B cell (primary cell): ENCODE measurements at regions not wholly inside any gene's neighbourhood (a gene's known extent, or its start where the extent isn't known, plus 50 kb on each side); places are given as distances from the start of the nearest gene placed in this dataset.

ENCODE experiments used
- ATAC-seq: fragments of 200-7000 bp; cut with Tn5 transposase; one replicate; pipeline ENCODE4 v1.10.0; 2021; ENCODE audit warnings: low read depth, mild to moderate bottlenecking, moderate number of reproducible peaks, moderate library complexity
- CTCF ChIA-PET: fragments of 350-600 bp; sonication (Branson Sonifier 250); formaldehyde crosslinking; loops from one replicate; lab custom pipeline; 2021; ENCODE audit warnings: antibody characterized with exemption, inconsistent platforms; lab: Charles Lee
- POLR2A ChIA-PET: fragments of 350-600 bp; sonication (Branson Sonifier 250); formaldehyde crosslinking; loops from one replicate; lab custom pipeline; 2021; ENCODE audit warnings: antibody characterized with exemption; lab: Charles Lee
- DNase-seq: peaks from one replicate; pipeline ENCODE4 v3.0.0; 2013
- H2AFZ ChIP-seq: 2 replicates; pipeline ENCODE4 v1.6.1; 2012; ENCODE audit warnings: mild to moderate bottlenecking, low read depth, low read length; ENCODE audit not compliant: insufficient read depth, poor library complexity, severe bottlenecking
- H3K27ac ChIP-seq, 2 donors: 1 replicate in 1 of 2; 2 replicates in 1 of 2; pipeline ENCODE4 v1.5.1; 2012 to 2013; ENCODE audit warnings: low read length in 2 of 2, mild to moderate bottlenecking in 2 of 2, moderate library complexity in 1 of 2
- H3K27me3 ChIP-seq, 4 experiments: fragments of 200-600 bp in 1 of 4; sonication (generic) in 1 of 4; replicated peaks in 1 of 4; 1 replicate in 2 of 4; 2 replicates in 2 of 4; pipeline versions ENCODE4 v1.6.1 to v1.7.0; 2013 to 2016; ENCODE audit warnings: low read length in 3 of 4, mild to moderate bottlenecking in 2 of 4, mixed read lengths in 1 of 4, moderate library complexity in 1 of 4; ENCODE audit not compliant: insufficient read depth in 4 of 4, control insufficient read depth in 3 of 4; ENCODE audit errors: control extremely low read depth in 1 of 4
- H3K36me3 ChIP-seq, 2 experiments: replicated peaks in 1 of 2; 1 replicate in 1 of 2; 2 replicates in 1 of 2; pipeline versions ENCODE4 v1.6.1 to v1.7.1; 2013; ENCODE audit warnings: low read length in 1 of 2; ENCODE audit not compliant: insufficient read depth in 2 of 2, control insufficient read depth in 1 of 2; ENCODE audit errors: control extremely low read depth in 1 of 2, extremely low read depth in 1 of 2
- H3K4me1 ChIP-seq, 2 donors: fragments of 200-600 bp in 1 of 2; sonication (generic) in 1 of 2; 1 replicate in 1 of 2; 2 replicates in 1 of 2; pipeline versions ENCODE4 v1.5.1 to v1.6.1; 2013 to 2017; ENCODE audit warnings: low read length in 2 of 2; ENCODE audit not compliant: control insufficient read depth in 2 of 2, insufficient read depth in 2 of 2
- H3K4me2 ChIP-seq: replicated peaks from 2 replicates; pipeline ENCODE3; 2012; ENCODE audit warnings: mild to moderate bottlenecking, low read depth, low read length; ENCODE audit not compliant: poor library complexity, severe bottlenecking
- H3K4me3 ChIP-seq, 5 experiments: fragments of 200-600 bp in 1 of 5; sonication (generic) in 1 of 5; 1 replicate in 3 of 5; 2 replicates in 2 of 5; pipeline versions ENCODE4 v1.5.1 to v1.7.0; 2011 to 2016; ENCODE audit warnings: low read length in 4 of 5, mild to moderate bottlenecking in 4 of 5, low read depth in 2 of 5, control low read depth in 1 of 5, moderate library complexity in 1 of 5; ENCODE audit not compliant: insufficient read depth in 1 of 5; ENCODE audit errors: control extremely low read depth in 1 of 5, extremely low read depth in 1 of 5
- H3K79me2 ChIP-seq: fragments of 200-600 bp; sonication (generic); one replicate; pipeline ENCODE4 v1.6.0; 2016; ENCODE audit warnings: low read length; ENCODE audit not compliant: control insufficient read depth, insufficient read depth
- H3K9ac ChIP-seq: fragments of 200-600 bp; sonication (generic); 2 replicates; pipeline ENCODE4 v1.6.1; 2017; ENCODE audit warnings: mild to moderate bottlenecking, low read length, moderate library complexity
- H3K9me3 ChIP-seq, 3 donors: one replicate each; pipeline versions ENCODE4 v1.6.1 to v1.7.1; 2013; ENCODE audit warnings: low read length in 2 of 3; ENCODE audit not compliant: control insufficient read depth in 2 of 3, insufficient read depth in 1 of 3; ENCODE audit errors: control extremely low read depth in 1 of 3
- H4K20me1 ChIP-seq: 2 replicates; pipeline ENCODE4 v1.6.0; 2012; ENCODE audit warnings: mild to moderate bottlenecking, low read length; ENCODE audit not compliant: insufficient read depth, control insufficient read depth, poor library complexity, severe bottlenecking
- H3K27ac Mint-ChIP-seq: one replicate; pipeline ENCODE4 v1.8.0; 2021; ENCODE audit warnings: mixed read lengths
- H3K27me3 Mint-ChIP-seq: one replicate; pipeline ENCODE4 v1.8.0; 2021; ENCODE audit warnings: mixed read lengths
- H3K4me1 Mint-ChIP-seq: one replicate; pipeline ENCODE4 v1.8.0; 2021; ENCODE audit warnings: mixed read lengths
- H3K4me3 Mint-ChIP-seq: one replicate; pipeline ENCODE4 v1.8.0; 2021; ENCODE audit warnings: mixed read lengths
- H3K9me3 Mint-ChIP-seq: one replicate; pipeline ENCODE4 v1.8.0; 2022; ENCODE audit warnings: mixed read lengths; ENCODE audit not compliant: insufficient read depth
- CTCF ChIP-seq: fragments of 200-600 bp; IDR thresholded peaks from one replicate; pipeline ENCODE4 v1.8.0; 2022; ENCODE audit warnings: antibody characterized with exemption, mild to moderate bottlenecking
- EZH2 ChIP-seq: IDR thresholded peaks from 2 replicates; pipeline ENCODE4 v1.6.1; 2012; ENCODE audit warnings: borderline replicate concordance, low read depth, mild to moderate bottlenecking, moderate library complexity, low read length; ENCODE audit not compliant: insufficient read depth, poor library complexity, severe bottlenecking
- WGBS: methylation state at CpG from one replicate; pipeline ENCODE4 v1.1.5; 2013; ENCODE audit warnings: missing lambda C conversion rate; ENCODE audit not compliant: insufficient coverage; 5-methylcytosine and 5-hydroxymethylcytosine counted together
- intact Hi-C: fragments of 100-400 bp; cut with micrococcal nuclease; formaldehyde crosslinking; loops from one replicate; pipeline ENCODE4 v1.10.0; 2022

- no peaks in the 10 kb centered on the region for H3K27me3 Mint-ChIP-seq
- H3K9me3 ChIP-seq, result peaks cover 0 to 4% (median 0%) of the 10 kb centered on the region in 3 donors
- no peak overlapping the region for H3K4me3 Mint-ChIP-seq
- no peak overlapping the region for H3K4me3 ChIP-seq
- WGBS, result no CpG with 5 or more reads among the region's 1 CpG
- H3K27ac Mint-ChIP-seq, result no peak overlapping the region
- H3K9me3 Mint-ChIP-seq, result peaks cover 2% of the 10 kb centered on the region
- ChIA-PET CTCF (no interaction called here), POLR2A (no interaction called here)
- H3K27me3 ChIP-seq, result no peaks in the 10 kb centered on the region
- H3K4me1 ChIP-seq, result no peaks in the 10 kb centered on the region
- DNase-seq (no peak), ATAC-seq (no peak)
- H3K36me3 ChIP-seq, result no peaks in the 10 kb centered on the region
- TF ChIP-seq CTCF (no peak), EZH2 (no peak)
- no peaks in the 10 kb centered on the region for H4K20me1 ChIP-seq
- H3K79me2 ChIP-seq, result no peaks in the 10 kb centered on the region
- H3K9ac ChIP-seq, result no peak overlapping the region
- no peaks in the 10 kb centered on the region for H3K4me1 Mint-ChIP-seq
- H3K4me2 ChIP-seq, result no peak overlapping the region
- no peak overlapping the region for H3K27ac ChIP-seq
- intact Hi-C loops, result no loop called here
- no peak overlapping the region for H2AFZ ChIP-seq
These were observed 109.7 kb upstream of the FLRT2 start for GRCh38 chr14:85420278-85420677.

- peaks cover 3% of the 10 kb centered on the region for H3K9me3 Mint-ChIP-seq
- TF ChIP-seq CTCF (no peak), EZH2 (no peak)
- H3K27me3 ChIP-seq, result no peaks in the 10 kb centered on the region
- no peak overlapping the region for H3K4me3 Mint-ChIP-seq
- no peak overlapping the region for H3K27ac ChIP-seq
- H3K36me3 ChIP-seq, result no peaks in the 10 kb centered on the region
- H3K4me1 ChIP-seq, result no peaks in the 10 kb centered on the region
- H2AFZ ChIP-seq, result no peak overlapping the region
- intact Hi-C loops, result no loop called here
- no peak overlapping the region for H3K4me3 ChIP-seq
- DNase-seq, result no peak
- ChIA-PET CTCF (no interaction called here), POLR2A (no interaction called here)
- no peaks in the 10 kb centered on the region for H3K79me2 ChIP-seq
- H3K27ac Mint-ChIP-seq, result no peak overlapping the region
- no peak overlapping the region for H3K9ac ChIP-seq
- 100% methylated on average over 2 of the region's 5 CpGs for WGBS
- no peak for ATAC-seq
- H4K20me1 ChIP-seq, result no peaks in the 10 kb centered on the region
- H3K4me1 Mint-ChIP-seq, result no peaks in the 10 kb centered on the region
- H3K27me3 Mint-ChIP-seq, result no peaks in the 10 kb centered on the region
- H3K9me3 ChIP-seq, result peaks cover 0 to 4% (median 0%) of the 10 kb centered on the region in 3 donors
- no peak overlapping the region for H3K4me2 ChIP-seq
These were observed 109.2 kb upstream of the FLRT2 start for GRCh38 chr14:85420707-85421106.
